ENCODE measurements at regions not wholly inside any gene's neighbourhood (a gene's known extent, or its start where the extent isn't known, plus 50 kb on each side); places are given as distances from the start of the nearest gene placed in this dataset.

- no peak for DNase-seq
Measured at GRCh38 chr2:41947701-41948396, 100.0 kb upstream of the PKDCC start.

- DNase-seq, result no peak
Measured at GRCh38 chr2:41948397-41948763, 99.4 kb upstream of the PKDCC start.

- DNase-seq, result no peak
Measured at GRCh38 chr2:41949091-41949882, 98.5 kb upstream of the PKDCC start.

GRCh38 chr2:41949883-41950665, 97.7 kb upstream of the PKDCC start:
- no peak for DNase-seq

GRCh38 chr2:41950666-41950960, 97.2 kb upstream of the PKDCC start:
- no peak for DNase-seq

GRCh38 chr2:41954304-41955291, 93.2 kb upstream of the PKDCC start:
- DNase-seq, result no peak

- DNase-seq, result no peak
Measured at GRCh38 chr2:41955316-41956043, 92.3 kb upstream of the PKDCC start.

GRCh38 chr2:41957431-41957830, 90.4 kb upstream of the PKDCC start:
- DNase-seq, result no peak

- no peak for DNase-seq
Measured at GRCh38 chr2:41958251-41958650, 89.6 kb upstream of the PKDCC start.

- DNase-seq, result no peak
Measured at GRCh38 chr2:41958775-41959174, 89.0 kb upstream of the PKDCC start.

- no peak for DNase-seq
Measured at GRCh38 chr2:41959760-41960159, 88.1 kb upstream of the PKDCC start.

- DNase-seq, result peak; percentile 28
Measured at GRCh38 chr2:41962922-41963622, 84.7 kb upstream of the PKDCC start.

GRCh38 chr2:41963661-41964525, 83.9 kb upstream of the PKDCC start:
- peak; percentile 44 for DNase-seq

- DNase-seq, result no peak
Measured at GRCh38 chr2:41965173-41965908, 82.5 kb upstream of the PKDCC start.

- DNase-seq, result no peak
Measured at GRCh38 chr2:41965909-41966295, 81.9 kb upstream of the PKDCC start.

GRCh38 chr2:41966431-41966893, 81.4 kb upstream of the PKDCC start:
- no peak for DNase-seq

GRCh38 chr2:41966920-41967319, 80.9 kb upstream of the PKDCC start:
- no peak for DNase-seq

GRCh38 chr2:41967476-41968181, 80.2 kb upstream of the PKDCC start:
- DNase-seq, result no peak

GRCh38 chr2:41968182-41968578, 79.6 kb upstream of the PKDCC start:
- DNase-seq, result no peak
